Liver (tissue), 8 donors: ENCODE measurements at regions not wholly inside any gene's neighbourhood (a gene's known extent, or its start where the extent isn't known, plus 50 kb on each side); places are given as distances from the start of the nearest gene placed in this dataset.

Experiments used
- DNase-seq: peaks from one replicate; pipeline ENCODE4 v3.0.0-alpha.2; 2017; ENCODE audit warnings: low spot score
- H3K27ac ChIP-seq, 2 donors: one replicate each; pipeline ENCODE4 v1.7.0; 2013; ENCODE audit warnings: inconsistent platforms in 2 of 2, low read length in 2 of 2, control low read depth in 1 of 2, low read depth in 1 of 2, mild to moderate bottlenecking in 1 of 2
- H3K27me3 ChIP-seq, 4 donors: one replicate each; pipeline versions ENCODE4 v1.6.1 to v1.7.0; 2013; ENCODE audit warnings: low read length in 3 of 4, inconsistent platforms in 1 of 4, mild to moderate bottlenecking in 1 of 4, moderate library complexity in 1 of 4; ENCODE audit not compliant: control insufficient read depth in 4 of 4, insufficient read depth in 4 of 4
- H3K36me3 ChIP-seq, 4 donors: one replicate each; pipeline versions ENCODE4 v1.6.1 to v1.7.0; 2013; ENCODE audit warnings: low read length in 3 of 4, mild to moderate bottlenecking in 3 of 4, low read depth in 1 of 4, moderate library complexity in 1 of 4; ENCODE audit not compliant: control insufficient read depth in 4 of 4, insufficient read depth in 3 of 4
- H3K4me1 ChIP-seq, 4 donors: one replicate each; pipeline versions ENCODE4 v1.6.1 to v1.7.0; 2013; ENCODE audit warnings: low read length in 3 of 4, mild to moderate bottlenecking in 3 of 4, moderate library complexity in 1 of 4; ENCODE audit not compliant: control insufficient read depth in 4 of 4, insufficient read depth in 4 of 4
- H3K4me3 ChIP-seq, 3 donors: one replicate each; pipeline versions ENCODE4 v1.6.1 to v1.7.0; 2013; ENCODE audit warnings: low read length in 3 of 3, control low read depth in 1 of 3, low read depth in 1 of 3, mild to moderate bottlenecking in 1 of 3
- H3K9ac ChIP-seq, 2 donors: one replicate each; pipeline ENCODE4 v1.7.0; 2013; ENCODE audit warnings: low read length in 2 of 2, mild to moderate bottlenecking in 2 of 2, moderate library complexity in 2 of 2, control low read depth in 1 of 2, low read depth in 1 of 2
- H3K9me3 ChIP-seq, 4 donors: one replicate each; pipeline versions ENCODE4 v1.6.1 to v1.7.0; 2013; ENCODE audit warnings: low read length in 3 of 4; ENCODE audit not compliant: control insufficient read depth in 4 of 4
- EGR1 ChIP-seq, 2 donors: IDR thresholded peaks; 2 replicates each; pipeline ENCODE4 v1.6.1; 2016 to 2018; ENCODE audit warnings: antibody characterized with exemption in 2 of 2, low read depth in 2 of 2
- FOXA1 ChIP-seq: IDR thresholded peaks from 2 replicates; pipeline ENCODE4 v1.6.1; 2016; ENCODE audit warnings: antibody characterized with exemption
- FOXA2 ChIP-seq: IDR thresholded peaks from 2 replicates; pipeline ENCODE4 v1.6.1; 2016; ENCODE audit warnings: antibody characterized with exemption
- GABPA ChIP-seq, 2 donors: IDR thresholded peaks in 1 of 2; conservative IDR thresholded peaks in 1 of 2; 2 replicates each; pipeline ENCODE4 v1.6.1; 2016; ENCODE audit warnings: antibody characterized with exemption in 2 of 2, mild to moderate bottlenecking in 1 of 2, moderate library complexity in 1 of 2
- HNF4A ChIP-seq, 2 donors: conservative IDR thresholded peaks; 2 replicates each; pipeline ENCODE4 v1.6.1; 2016; ENCODE audit warnings: antibody characterized with exemption in 2 of 2, mild to moderate bottlenecking in 2 of 2
- HNF4G ChIP-seq: IDR thresholded peaks from 2 replicates; pipeline ENCODE4 v1.6.1; 2016; ENCODE audit warnings: antibody characterized with exemption
- JUND ChIP-seq, 2 donors: IDR thresholded peaks; 2 replicates each; pipeline ENCODE4 v1.6.1; 2016; ENCODE audit warnings: antibody characterized with exemption in 2 of 2
- NR2F2 ChIP-seq: IDR thresholded peaks from 2 replicates; pipeline ENCODE4 v1.6.1; 2016; ENCODE audit warnings: antibody characterized with exemption
- RAD21 ChIP-seq, 2 donors: IDR thresholded peaks; 2 replicates each; pipeline ENCODE4 v1.6.1; 2016; ENCODE audit warnings: antibody characterized with exemption in 2 of 2, mild to moderate bottlenecking in 2 of 2
- RXRA ChIP-seq, 2 donors: IDR thresholded peaks; 2 replicates each; pipeline ENCODE4 v1.6.1; 2017 to 2018; ENCODE audit warnings: antibody characterized with exemption in 2 of 2, mild to moderate bottlenecking in 1 of 2
- SP1 ChIP-seq: IDR thresholded peaks from 2 replicates; pipeline ENCODE4 v1.6.1; 2018; ENCODE audit warnings: antibody characterized with exemption, mild to moderate bottlenecking
- TAF1 ChIP-seq: conservative IDR thresholded peaks from 2 replicates; pipeline ENCODE4 v1.6.1; 2016; ENCODE audit warnings: antibody characterized with exemption, mild to moderate bottlenecking
- WGBS: extraction: QIAGEN DNeasy Blood & Tissue Kit; methylation state at CpG from one replicate; pipeline ENCODE4 v1.1.7; 2013; 5-methylcytosine and 5-hydroxymethylcytosine counted together
- TF ChIP-seq, protein P1 (sequence below): fragments of 150-350 bp; IDR thresholded peaks from 2 replicates; pipeline ENCODE4 v1.5.1; 2017; ENCODE audit warnings: improper control_type of control experiment, low read depth, low read length; ENCODE audit not compliant: missing input control
- TF ChIP-seq, protein P2 (sequence below): IDR thresholded peaks from 2 replicates; pipeline ENCODE4 v1.6.1; 2016; ENCODE audit warnings: antibody characterized with exemption
- TF ChIP-seq, protein P3 (sequence below): IDR thresholded peaks from 2 replicates; pipeline ENCODE4 v1.6.1; 2016; ENCODE audit warnings: antibody characterized with exemption
- TF ChIP-seq, protein P4 (sequence below): IDR thresholded peaks from 2 replicates; pipeline ENCODE4 v1.6.1; 2016; ENCODE audit warnings: antibody characterized with exemption, mild to moderate bottlenecking
- donor health status: healthy.
- donor health status: healthy.
- donor health status: healthy.
- donor health status: healthy.
- donor health status: healthy.

DNA sequence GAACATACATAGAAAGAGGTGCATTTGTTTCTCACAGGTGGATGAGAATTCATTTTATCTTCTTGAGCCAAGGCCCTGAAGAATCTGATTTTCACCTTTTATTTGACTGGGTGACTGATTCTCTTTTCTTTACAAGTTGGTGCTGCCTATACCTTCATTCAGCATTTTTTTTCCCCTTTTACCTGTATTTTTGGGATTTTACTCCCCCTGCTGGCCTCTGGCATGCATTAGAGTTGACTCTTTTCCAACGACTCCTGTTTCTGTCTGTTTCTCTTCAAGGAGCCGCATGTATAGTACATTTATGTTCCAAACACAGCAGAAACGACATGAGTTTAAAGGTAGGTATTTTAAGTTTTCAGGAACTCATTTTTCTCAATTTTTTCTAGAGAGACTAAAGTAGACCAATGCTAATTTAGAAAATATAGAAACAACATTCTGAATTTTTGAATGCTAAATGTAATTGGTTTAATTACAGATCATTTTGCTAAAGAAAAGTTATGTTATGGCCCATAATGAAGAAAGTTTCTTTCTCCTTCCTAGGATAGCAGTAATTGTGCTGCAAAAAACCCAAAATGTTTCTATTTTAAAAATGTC, 149.8 kb upstream of the HDAC9 start:
- Histone ChIP-seq H3K9ac (no peak overlapping the region), H3K4me1 (peaks cover 0 to 11% (median 7%) of the 10 kb centered on the region in 4 donors), H3K4me3 (no peak overlapping the region), H3K36me3 (no peaks in the 10 kb centered on the region), H3K27me3 (peaks cover 0 to 2% (median 0%) of the 10 kb centered on the region in 4 donors), H3K9me3 (no peaks in the 10 kb centered on the region), H3K27ac (no peak overlapping the region)
- WGBS = 8% methylated on average over 3 of the region's 3 CpGs
- DNase-seq = no peak
- TF ChIP-seq TAF1 = no peak
- TF ChIP-seq, protein P1, sequence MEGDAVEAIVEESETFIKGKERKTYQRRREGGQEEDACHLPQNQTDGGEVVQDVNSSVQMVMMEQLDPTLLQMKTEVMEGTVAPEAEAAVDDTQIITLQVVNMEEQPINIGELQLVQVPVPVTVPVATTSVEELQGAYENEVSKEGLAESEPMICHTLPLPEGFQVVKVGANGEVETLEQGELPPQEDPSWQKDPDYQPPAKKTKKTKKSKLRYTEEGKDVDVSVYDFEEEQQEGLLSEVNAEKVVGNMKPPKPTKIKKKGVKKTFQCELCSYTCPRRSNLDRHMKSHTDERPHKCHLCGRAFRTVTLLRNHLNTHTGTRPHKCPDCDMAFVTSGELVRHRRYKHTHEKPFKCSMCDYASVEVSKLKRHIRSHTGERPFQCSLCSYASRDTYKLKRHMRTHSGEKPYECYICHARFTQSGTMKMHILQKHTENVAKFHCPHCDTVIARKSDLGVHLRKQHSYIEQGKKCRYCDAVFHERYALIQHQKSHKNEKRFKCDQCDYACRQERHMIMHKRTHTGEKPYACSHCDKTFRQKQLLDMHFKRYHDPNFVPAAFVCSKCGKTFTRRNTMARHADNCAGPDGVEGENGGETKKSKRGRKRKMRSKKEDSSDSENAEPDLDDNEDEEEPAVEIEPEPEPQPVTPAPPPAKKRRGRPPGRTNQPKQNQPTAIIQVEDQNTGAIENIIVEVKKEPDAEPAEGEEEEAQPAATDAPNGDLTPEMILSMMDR = peak; percentile 78
- TF ChIP-seq NR2F2 = no peak
- TF ChIP-seq, protein P2, sequence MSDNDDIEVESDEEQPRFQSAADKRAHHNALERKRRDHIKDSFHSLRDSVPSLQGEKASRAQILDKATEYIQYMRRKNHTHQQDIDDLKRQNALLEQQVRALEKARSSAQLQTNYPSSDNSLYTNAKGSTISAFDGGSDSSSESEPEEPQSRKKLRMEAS = no peak
- TF ChIP-seq JUND (IDR thresholded peaks at IDR 0.05) = no peak
- TF ChIP-seq HNF4A (conservative IDR thresholded peaks at IDR 0.05) = no peak
- no peak for TF ChIP-seq SP1
- TF ChIP-seq FOXA2 = no peak
- TF ChIP-seq RXRA (IDR thresholded peaks at IDR 0.05) = no peak
- TF ChIP-seq HNF4G = no peak
- TF ChIP-seq, protein P3, sequence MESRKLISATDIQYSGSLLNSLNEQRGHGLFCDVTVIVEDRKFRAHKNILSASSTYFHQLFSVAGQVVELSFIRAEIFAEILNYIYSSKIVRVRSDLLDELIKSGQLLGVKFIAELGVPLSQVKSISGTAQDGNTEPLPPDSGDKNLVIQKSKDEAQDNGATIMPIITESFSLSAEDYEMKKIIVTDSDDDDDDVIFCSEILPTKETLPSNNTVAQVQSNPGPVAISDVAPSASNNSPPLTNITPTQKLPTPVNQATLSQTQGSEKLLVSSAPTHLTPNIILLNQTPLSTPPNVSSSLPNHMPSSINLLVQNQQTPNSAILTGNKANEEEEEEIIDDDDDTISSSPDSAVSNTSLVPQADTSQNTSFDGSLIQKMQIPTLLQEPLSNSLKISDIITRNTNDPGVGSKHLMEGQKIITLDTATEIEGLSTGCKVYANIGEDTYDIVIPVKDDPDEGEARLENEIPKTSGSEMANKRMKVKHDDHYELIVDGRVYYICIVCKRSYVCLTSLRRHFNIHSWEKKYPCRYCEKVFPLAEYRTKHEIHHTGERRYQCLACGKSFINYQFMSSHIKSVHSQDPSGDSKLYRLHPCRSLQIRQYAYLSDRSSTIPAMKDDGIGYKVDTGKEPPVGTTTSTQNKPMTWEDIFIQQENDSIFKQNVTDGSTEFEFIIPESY = no peak
- TF ChIP-seq, protein P4, sequence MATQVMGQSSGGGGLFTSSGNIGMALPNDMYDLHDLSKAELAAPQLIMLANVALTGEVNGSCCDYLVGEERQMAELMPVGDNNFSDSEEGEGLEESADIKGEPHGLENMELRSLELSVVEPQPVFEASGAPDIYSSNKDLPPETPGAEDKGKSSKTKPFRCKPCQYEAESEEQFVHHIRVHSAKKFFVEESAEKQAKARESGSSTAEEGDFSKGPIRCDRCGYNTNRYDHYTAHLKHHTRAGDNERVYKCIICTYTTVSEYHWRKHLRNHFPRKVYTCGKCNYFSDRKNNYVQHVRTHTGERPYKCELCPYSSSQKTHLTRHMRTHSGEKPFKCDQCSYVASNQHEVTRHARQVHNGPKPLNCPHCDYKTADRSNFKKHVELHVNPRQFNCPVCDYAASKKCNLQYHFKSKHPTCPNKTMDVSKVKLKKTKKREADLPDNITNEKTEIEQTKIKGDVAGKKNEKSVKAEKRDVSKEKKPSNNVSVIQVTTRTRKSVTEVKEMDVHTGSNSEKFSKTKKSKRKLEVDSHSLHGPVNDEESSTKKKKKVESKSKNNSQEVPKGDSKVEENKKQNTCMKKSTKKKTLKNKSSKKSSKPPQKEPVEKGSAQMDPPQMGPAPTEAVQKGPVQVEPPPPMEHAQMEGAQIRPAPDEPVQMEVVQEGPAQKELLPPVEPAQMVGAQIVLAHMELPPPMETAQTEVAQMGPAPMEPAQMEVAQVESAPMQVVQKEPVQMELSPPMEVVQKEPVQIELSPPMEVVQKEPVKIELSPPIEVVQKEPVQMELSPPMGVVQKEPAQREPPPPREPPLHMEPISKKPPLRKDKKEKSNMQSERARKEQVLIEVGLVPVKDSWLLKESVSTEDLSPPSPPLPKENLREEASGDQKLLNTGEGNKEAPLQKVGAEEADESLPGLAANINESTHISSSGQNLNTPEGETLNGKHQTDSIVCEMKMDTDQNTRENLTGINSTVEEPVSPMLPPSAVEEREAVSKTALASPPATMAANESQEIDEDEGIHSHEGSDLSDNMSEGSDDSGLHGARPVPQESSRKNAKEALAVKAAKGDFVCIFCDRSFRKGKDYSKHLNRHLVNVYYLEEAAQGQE = no peak
- TF ChIP-seq FOXA1 = no peak
- no peak for TF ChIP-seq EGR1 (IDR thresholded peaks at IDR 0.05; ENCODE audit: low read depth in 2 of 2)
- TF ChIP-seq GABPA (IDR thresholded peaks at IDR 0.05 in 1 of 2, conservative IDR thresholded peaks at IDR 0.05 in 1 of 2) = no peak
- TF ChIP-seq RAD21 (IDR thresholded peaks at IDR 0.05) = peak; percentile 83

DNA sequence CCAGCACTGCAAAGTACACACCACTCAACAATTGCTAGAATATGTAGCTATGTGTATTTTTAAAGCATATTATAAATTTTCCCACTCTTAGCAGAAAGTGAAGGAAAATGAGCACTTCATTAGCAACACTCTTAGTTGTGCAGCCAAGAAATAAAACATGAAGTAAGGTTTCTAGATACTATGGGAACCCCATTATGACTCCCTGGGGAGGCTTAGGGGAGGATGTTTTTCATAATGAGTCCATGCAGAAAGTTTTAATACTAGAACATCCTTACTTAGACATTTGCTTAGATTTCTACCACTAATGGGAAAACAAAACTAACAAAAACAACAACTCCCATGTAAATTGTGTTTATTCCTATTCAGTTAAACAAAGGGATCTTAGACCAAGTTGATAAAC, 148.4 kb upstream of the HDAC9 start:
- Histone ChIP-seq H3K9me3 (no peaks in the 10 kb centered on the region), H3K27me3 (peaks cover 0 to 2% (median 0%) of the 10 kb centered on the region in 4 donors), H3K9ac (no peak overlapping the region), H3K27ac (no peak overlapping the region), H3K4me1 (peaks cover 0 to 11% (median 7%) of the 10 kb centered on the region in 4 donors), H3K36me3 (no peaks in the 10 kb centered on the region), H3K4me3 (no peak overlapping the region)
- TF ChIP-seq FOXA1 (no peak), HNF4G (no peak)
- DNase-seq = no peak
